ENCODE measurements at regions not wholly inside any gene's neighbourhood (a gene's known extent, or its start where the extent isn't known, plus 50 kb on each side); places are given as distances from the start of the nearest gene placed in this dataset.

GRCh38 chr18:61132031-61132430, 201.2 kb upstream of the CDH20 start:
- no peaks in the 10 kb centered on the region for H3K9me3 ChIP-seq
- H3K4me3 ChIP-seq = no peak overlapping the region
- no peaks in the 10 kb centered on the region for H3K36me3 ChIP-seq
- H3K27ac ChIP-seq = no peak overlapping the region
- intact Hi-C loops (cut with DNase I; ENCODE audit: low total_unique reads) = no loop called here
- no peak for TF ChIP-seq POLR2A (IDR thresholded peaks at IDR 0.05)
- TF ChIP-seq CTCF (IDR thresholded peaks at IDR 0.05 in 8 of 11, conservative IDR thresholded peaks at IDR 0.05 in 3 of 11) = no peak
- TF ChIP-seq POLR2AphosphoS5 (IDR thresholded peaks at IDR 0.05) = no peak
- 80 to 88% (median 83%) methylated on average over 2 of the region's 2 CpGs for WGBS, 5 donors
- no peak for DNase-seq
- H3K27me3 ChIP-seq (replicated peaks in 1 of 7) = no peaks in the 10 kb centered on the region
- H3K4me1 ChIP-seq = no peaks in the 10 kb centered on the region

- no peak overlapping the region for H3K27ac ChIP-seq
- H3K27me3 ChIP-seq (replicated peaks in 1 of 7) = no peaks in the 10 kb centered on the region
- no peak overlapping the region for H3K4me3 ChIP-seq
- no peaks in the 10 kb centered on the region for H3K4me1 ChIP-seq
- intact Hi-C loops (cut with DNase I; ENCODE audit: low total_unique reads) = no loop called here
- no peaks in the 10 kb centered on the region for H3K36me3 ChIP-seq
- no peaks in the 10 kb centered on the region for H3K9me3 ChIP-seq
- DNase-seq = no peak
- TF ChIP-seq CTCF (IDR thresholded peaks at IDR 0.05 in 8 of 11, conservative IDR thresholded peaks at IDR 0.05 in 3 of 11) (no peak), POLR2A (IDR thresholded peaks at IDR 0.05) (no peak), POLR2AphosphoS5 (IDR thresholded peaks at IDR 0.05) (no peak)
- WGBS, 5 donors = 54 to 64% (median 59%) methylated on average over 2 of the region's 2 CpGs
Observed at GRCh38 chr18:61133783-61134182, 199.4 kb upstream of the CDH20 start.

- Histone ChIP-seq H3K27me3 (replicated peaks in 1 of 7) (no peaks in the 10 kb centered on the region), H3K27ac (no peak overlapping the region), H3K4me3 (no peak overlapping the region), H3K9me3 (peaks cover 0 to 7% (median 0%) of the 10 kb centered on the region in 8 donors), H3K4me1 (no peaks in the 10 kb centered on the region), H3K36me3 (no peaks in the 10 kb centered on the region)
- no peak for DNase-seq
- intact Hi-C loops (cut with DNase I; ENCODE audit: low total_unique reads) = no loop called here
- TF ChIP-seq POLR2A (IDR thresholded peaks at IDR 0.05) (no peak), POLR2AphosphoS5 (IDR thresholded peaks at IDR 0.05) (no peak), CTCF (IDR thresholded peaks at IDR 0.05 in 8 of 11, conservative IDR thresholded peaks at IDR 0.05 in 3 of 11) (no peak)
- WGBS, 5 donors = 68 to 80% (median 75%) methylated on average over 2 of the region's 2 CpGs
Observed at GRCh38 chr18:61136711-61137251, 196.4 kb upstream of the CDH20 start.

- DNase-seq = no peak
- WGBS, 5 donors = 53 to 76% (median 63%) methylated on average over 1 of the region's 1 CpG
- intact Hi-C loops (cut with DNase I; ENCODE audit: low total_unique reads) = no loop called here
- Histone ChIP-seq H3K27ac (no peak overlapping the region), H3K9me3 (peaks cover 0 to 12% (median 3%) of the 10 kb centered on the region in 8 donors), H3K4me1 (no peaks in the 10 kb centered on the region), H3K36me3 (no peaks in the 10 kb centered on the region), H3K4me3 (no peak overlapping the region), H3K27me3 (replicated peaks in 1 of 7) (no peaks in the 10 kb centered on the region)
- TF ChIP-seq POLR2AphosphoS5 (IDR thresholded peaks at IDR 0.05) (no peak), POLR2A (IDR thresholded peaks at IDR 0.05) (no peak), CTCF (IDR thresholded peaks at IDR 0.05 in 8 of 11, conservative IDR thresholded peaks at IDR 0.05 in 3 of 11) (no peak)
Observed at GRCh38 chr18:61141691-61142090, 191.5 kb upstream of the CDH20 start.
